ENCODE measurements at regions not wholly inside any gene's neighbourhood (a gene's known extent, or its start where the extent isn't known, plus 50 kb on each side); places are given as distances from the start of the nearest gene placed in this dataset.

GRCh38 chr2:238502088-238502810, 75.5 kb downstream of the ASB1 start:
- 96% methylated on average over 13 of the region's 13 CpGs for WGBS, 2 donors
- H3K4me1 ChIP-seq (ENCODE audit: control insufficient read depth in 5 of 5, insufficient read depth in 5 of 5, low read length in 5 of 5), result no peaks in the 10 kb centered on the region
- no peak overlapping the region for H3K27ac ChIP-seq (ENCODE audit: low read depth in 1 of 2, low read length in 1 of 2)
- H3K36me3 ChIP-seq (ENCODE audit: control insufficient read depth in 4 of 4, insufficient read depth in 4 of 4, low read length in 4 of 4), result no peaks in the 10 kb centered on the region
- TF ChIP-seq CTCF (IDR thresholded peaks at IDR 0.05; ENCODE audit: control extremely low read depth, extremely low read depth), result no peak
- DNase-seq, result no peak
- peaks cover 0 to 5% (median 0%) of the 10 kb centered on the region in 4 donors for H3K9me3 ChIP-seq (ENCODE audit: control insufficient read depth in 4 of 4, insufficient read depth in 3 of 4, low read length in 3 of 4)
- H3K4me3 ChIP-seq, result no peak overlapping the region
- H3K9ac ChIP-seq (ENCODE audit: insufficient read depth in 1 of 2, low read length in 2 of 2), result no peak overlapping the region
- ATAC-seq (ENCODE audit: insufficient read depth, low FRiP score), result no peak
- H3K27me3 ChIP-seq (ENCODE audit: control insufficient read depth in 3 of 3, insufficient read depth in 3 of 3, low read length in 2 of 3), result no peaks in the 10 kb centered on the region

- no peaks in the 10 kb centered on the region for H3K36me3 ChIP-seq (ENCODE audit: control insufficient read depth in 4 of 4, insufficient read depth in 4 of 4, low read length in 4 of 4)
- DNase-seq (no peak), ATAC-seq (ENCODE audit: insufficient read depth, low FRiP score) (no peak)
Observed at GRCh38 chr2:238502956-238503791, 76.4 kb downstream of the ASB1 start.

GRCh38 chr2:238504181-238504931, 77.6 kb downstream of the ASB1 start:
- H3K9ac ChIP-seq (ENCODE audit: insufficient read depth in 1 of 2, low read length in 2 of 2), result no peak overlapping the region
- H3K36me3 ChIP-seq (ENCODE audit: control insufficient read depth in 4 of 4, insufficient read depth in 4 of 4, low read length in 4 of 4), result no peaks in the 10 kb centered on the region
- peaks cover 0 to 5% (median 0%) of the 10 kb centered on the region in 4 donors for H3K9me3 ChIP-seq (ENCODE audit: control insufficient read depth in 4 of 4, insufficient read depth in 3 of 4, low read length in 3 of 4)
- H3K4me1 ChIP-seq (ENCODE audit: control insufficient read depth in 5 of 5, insufficient read depth in 5 of 5, low read length in 5 of 5), result peaks cover 0 to 3% (median 0%) of the 10 kb centered on the region in 5 donors
- no peak for TF ChIP-seq CTCF (IDR thresholded peaks at IDR 0.05; ENCODE audit: control extremely low read depth, extremely low read depth)
- H3K27ac ChIP-seq (ENCODE audit: low read depth in 1 of 2, low read length in 1 of 2), result no peak overlapping the region
- WGBS, 2 donors, result 71 to 85% methylated on average over 26 of the region's 26 CpGs
- DNase-seq, result no peak
- no peak overlapping the region for H3K4me3 ChIP-seq
- ATAC-seq (ENCODE audit: insufficient read depth, low FRiP score), result no peak
- H3K27me3 ChIP-seq (ENCODE audit: control insufficient read depth in 3 of 3, insufficient read depth in 3 of 3, low read length in 2 of 3), result no peaks in the 10 kb centered on the region

More at GRCh38 chr2:238502956-238503791, 76.4 kb downstream of the ASB1 start:
- Histone ChIP-seq H3K9ac (ENCODE audit: insufficient read depth in 1 of 2, low read length in 2 of 2) (no peak overlapping the region), H3K4me1 (ENCODE audit: control insufficient read depth in 5 of 5, insufficient read depth in 5 of 5, low read length in 5 of 5) (no peaks in the 10 kb centered on the region), H3K9me3 (ENCODE audit: control insufficient read depth in 4 of 4, insufficient read depth in 3 of 4, low read length in 3 of 4) (peaks cover 0 to 5% (median 0%) of the 10 kb centered on the region in 4 donors), H3K27ac (ENCODE audit: low read depth in 1 of 2, low read length in 1 of 2) (no peak overlapping the region), H3K27me3 (ENCODE audit: control insufficient read depth in 3 of 3, insufficient read depth in 3 of 3, low read length in 2 of 3) (no peaks in the 10 kb centered on the region), H3K4me3 (no peak overlapping the region)
- no peak for TF ChIP-seq CTCF (IDR thresholded peaks at IDR 0.05; ENCODE audit: control extremely low read depth, extremely low read depth)
- 93 to 94% methylated on average over 23 of the region's 23 CpGs for WGBS, 2 donors
